ENCODE measurements at regions not wholly inside any gene's neighbourhood (a gene's known extent, or its start where the extent isn't known, plus 50 kb on each side); places are given as distances from the start of the nearest gene placed in this dataset.

GRCh38 chr2:203802342-203803052 is 65.1 kb upstream of the CTLA4 start:
- H3K4me1 Mint-ChIP-seq, result peaks cover 47% of the 10 kb centered on the region
- H4K20me1 ChIP-seq (ENCODE audit: insufficient read depth, low read length), result no peaks in the 10 kb centered on the region
- no peak for TF ChIP-seq CTCF (IDR thresholded peaks at IDR 0.05)
- WGBS (ENCODE audit: insufficient coverage), result 50% methylated on average over 1 of the region's 7 CpGs
- no peak overlapping the region for H2AFZ ChIP-seq (ENCODE audit: insufficient read depth, low read depth, low read length, poor library complexity, severe bottlenecking)
- H3K9me3 Mint-ChIP-seq, result peaks cover 5 to 16% (median 11%) of the 10 kb centered on the region in 7 donors
- H3K27ac ChIP-seq (ENCODE audit: low read depth in 1 of 2, low read length in 2 of 2), result peak overlapping the region in 1 of 2 donors; percentile 43
- H3K9me3 ChIP-seq (replicated peaks in 1 of 2; ENCODE audit: control insufficient read depth in 1 of 2, insufficient read depth in 1 of 2, low read length in 2 of 2), result peaks cover 0 to 7% of the 10 kb centered on the region in 2 donors
- H3K4me3 Mint-ChIP-seq, result no peak overlapping the region
- no peaks in the 10 kb centered on the region for H3K27me3 ChIP-seq (ENCODE audit: control insufficient read depth in 2 of 2, insufficient read depth in 2 of 2, low read length in 2 of 2)
- H3K36me3 Mint-ChIP-seq, result peaks cover 3 to 10% of the 10 kb centered on the region in 2 donors
- H3K4me2 ChIP-seq (replicated peaks; ENCODE audit: extremely low read depth, low read length, poor library complexity, severe bottlenecking), result no peak overlapping the region
- no peaks in the 10 kb centered on the region for H3K27me3 Mint-ChIP-seq (ENCODE audit: low read depth in 3 of 3)
- peak; percentile 75 to 83 (median 78) for DNase-seq
- H3K27ac Mint-ChIP-seq, result peak overlapping the region; percentile 36 to 88 (median 78)
- no peaks in the 10 kb centered on the region for H3K79me2 ChIP-seq (ENCODE audit: insufficient read depth, low read length)
- intact Hi-C loops (cut with micrococcal nuclease), result no loop called here
- no peak overlapping the region for H3K4me3 ChIP-seq (replicated peaks in 1 of 3; ENCODE audit: low read depth in 2 of 3, low read length in 3 of 3)
- no peaks in the 10 kb centered on the region for H3K36me3 ChIP-seq (replicated peaks in 1 of 2; ENCODE audit: control insufficient read depth in 1 of 2, insufficient read depth in 2 of 2, low read length in 2 of 2)
- no peak overlapping the region for H3K9ac ChIP-seq (ENCODE audit: insufficient read depth, low read length, poor library complexity, severe bottlenecking)
- peaks cover 11 to 28% of the 10 kb centered on the region in 2 donors for H3K4me1 ChIP-seq (ENCODE audit: control insufficient read depth in 1 of 2, insufficient read depth in 2 of 2, low read length in 2 of 2)

- Histone ChIP-seq H3K27ac (ENCODE audit: low read depth in 1 of 2, low read length in 2 of 2) (no peak overlapping the region), H3K4me3 (replicated peaks in 1 of 3; ENCODE audit: low read depth in 2 of 3, low read length in 3 of 3) (no peak overlapping the region), H3K9ac (ENCODE audit: insufficient read depth, low read length, poor library complexity, severe bottlenecking) (no peak overlapping the region), H3K27me3 (ENCODE audit: control insufficient read depth in 2 of 2, insufficient read depth in 2 of 2, low read length in 2 of 2) (no peaks in the 10 kb centered on the region), H3K4me2 (replicated peaks; ENCODE audit: extremely low read depth, low read length, poor library complexity, severe bottlenecking) (no peak overlapping the region), H2AFZ (ENCODE audit: insufficient read depth, low read depth, low read length, poor library complexity, severe bottlenecking) (no peak overlapping the region), H3K9me3 (replicated peaks in 1 of 2; ENCODE audit: control insufficient read depth in 1 of 2, insufficient read depth in 1 of 2, low read length in 2 of 2) (peaks cover 0 to 7% of the 10 kb centered on the region in 2 donors), H4K20me1 (ENCODE audit: insufficient read depth, low read length) (no peaks in the 10 kb centered on the region), H3K4me1 (ENCODE audit: control insufficient read depth in 1 of 2, insufficient read depth in 2 of 2, low read length in 2 of 2) (peaks cover 9 to 26% of the 10 kb centered on the region in 2 donors), H3K79me2 (ENCODE audit: insufficient read depth, low read length) (no peaks in the 10 kb centered on the region), H3K36me3 (replicated peaks in 1 of 2; ENCODE audit: control insufficient read depth in 1 of 2, insufficient read depth in 2 of 2, low read length in 2 of 2) (no peaks in the 10 kb centered on the region)
- Mint-ChIP-seq H3K9me3 (peaks cover 5 to 16% (median 11%) of the 10 kb centered on the region in 7 donors), H3K4me3 (no peak overlapping the region), H3K27ac (peak overlapping the region in 4 of 7 donors; percentile 35 to 88 (median 76)), H3K27me3 (ENCODE audit: low read depth in 3 of 3) (no peaks in the 10 kb centered on the region), H3K36me3 (peaks cover 3 to 10% of the 10 kb centered on the region in 2 donors), H3K4me1 (peaks cover 44% of the 10 kb centered on the region)
- intact Hi-C loops (cut with micrococcal nuclease), result no loop called here
- 100% methylated on average over 1 of the region's 1 CpG for WGBS (ENCODE audit: insufficient coverage)
- TF ChIP-seq CTCF (IDR thresholded peaks at IDR 0.05), result no peak
- DNase-seq, result no peak
These were observed 64.5 kb upstream of the CTLA4 start for GRCh38 chr2:203803053-203803429.

Data from CD14-positive monocyte (primary cell).